NCI-H2171 (cell line): ENCODE measurements at regions not wholly inside any gene's neighbourhood (a gene's known extent, or its start where the extent isn't known, plus 50 kb on each side); places are given as distances from the start of the nearest gene placed in this dataset.

ENCODE experiments used
- DNase-seq: peaks from one replicate; lab custom pipeline; 2025; lab: John Stamatoyannopoulos, UW

- DNase-seq: no peak
These were observed 436.9 kb downstream of the GUCY1A2 start for GRCh38 chr11:106581399-106581798.

- no peak for DNase-seq
These were observed 433.2 kb downstream of the GUCY1A2 start for GRCh38 chr11:106585061-106585460.

- DNase-seq: no peak
These were observed 423.4 kb downstream of the GUCY1A2 start for GRCh38 chr11:106594751-106595351.

GRCh38 chr11:106601684-106602297, 416.5 kb downstream of the GUCY1A2 start:
- DNase-seq: no peak

GRCh38 chr11:106608677-106609076, 409.6 kb downstream of the GUCY1A2 start:
- DNase-seq: no peak

GRCh38 chr11:106614262-106614661, 404.0 kb downstream of the GUCY1A2 start:
- no peak for DNase-seq

- DNase-seq: no peak
These were observed 398.8 kb downstream of the GUCY1A2 start for GRCh38 chr11:106619320-106619990.

GRCh38 chr11:106621484-106621883, 396.8 kb downstream of the GUCY1A2 start:
- peak; percentile 70 for DNase-seq
